ENCODE measurements at regions not wholly inside any gene's neighbourhood (a gene's known extent, or its start where the extent isn't known, plus 50 kb on each side); places are given as distances from the start of the nearest gene placed in this dataset.
A peak's percentile ranks its signal among the peaks of the same experiment; 100 is the strongest.
"Not testable (repeated sequence)": the region's sequence is repeated elsewhere in the genome, so short reads cannot be mapped to it uniquely, and the experiment has no call there.

GRCh38 chr2:81396417-81397019 lies 1092.0 kb upstream of the LRRTM1 start:
- H3K36me3 ChIP-seq (ENCODE audit: insufficient read depth, low read length), result no peaks in the 10 kb centered on the region
- no peak overlapping the region for H3K9ac ChIP-seq (ENCODE audit: low read depth, low read length)
- peaks cover 7% of the 10 kb centered on the region for H3K4me1 ChIP-seq (ENCODE audit: insufficient read depth, low read length)
- H3K9me3 ChIP-seq (ENCODE audit: control insufficient read depth, insufficient read depth, low read length), result no peaks in the 10 kb centered on the region

GRCh38 chr2:81395746-81396145 lies 1091.2 kb upstream of the LRRTM1 start:
- Histone ChIP-seq H3K9me3 (ENCODE audit: control insufficient read depth, insufficient read depth, low read length) (no peaks in the 10 kb centered on the region; the same call in 1 of the 2 replicates), H3K4me1 (ENCODE audit: insufficient read depth, low read length) (peaks cover 7% of the 10 kb centered on the region), H3K9ac (ENCODE audit: low read depth, low read length) (no peak overlapping the region), H3K36me3 (ENCODE audit: insufficient read depth, low read length) (no peaks in the 10 kb centered on the region)

GRCh38 chr2:81389203-81389602 lies 1084.7 kb upstream of the LRRTM1 start:
- Histone ChIP-seq H3K4me1 (ENCODE audit: insufficient read depth, low read length) (no peaks in the 10 kb centered on the region), H3K9ac (ENCODE audit: low read depth, low read length) (no peak overlapping the region), H3K36me3 (ENCODE audit: insufficient read depth, low read length) (no peaks in the 10 kb centered on the region), H3K9me3 (ENCODE audit: control insufficient read depth, insufficient read depth, low read length) (no peaks in the 10 kb centered on the region; the same call in 1 of the 2 replicates)

- Histone ChIP-seq H3K9ac (ENCODE audit: low read depth, low read length) (no peak overlapping the region), H3K9me3 (ENCODE audit: control insufficient read depth, insufficient read depth, low read length) (no peaks in the 10 kb centered on the region), H3K36me3 (ENCODE audit: insufficient read depth, low read length) (no peaks in the 10 kb centered on the region), H3K4me1 (ENCODE audit: insufficient read depth, low read length) (no peaks in the 10 kb centered on the region)
These were observed 1059.2 kb upstream of the LRRTM1 start for GRCh38 chr2:81363800-81364199.

- H3K9me3 ChIP-seq (ENCODE audit: control insufficient read depth, insufficient read depth, low read length); H3K4me1 ChIP-seq (ENCODE audit: insufficient read depth, low read length); H3K9ac ChIP-seq (ENCODE audit: low read depth, low read length); H3K36me3 ChIP-seq (ENCODE audit: insufficient read depth, low read length): not testable (repeated sequence)
These were observed 1057.9 kb upstream of the LRRTM1 start for GRCh38 chr2:81362468-81362867.

GRCh38 chr2:81355436-81355835 lies 1050.9 kb upstream of the LRRTM1 start:
- Histone ChIP-seq H3K9ac (ENCODE audit: low read depth, low read length) (no peak overlapping the region), H3K36me3 (ENCODE audit: insufficient read depth, low read length) (no peaks in the 10 kb centered on the region), H3K9me3 (ENCODE audit: control insufficient read depth, insufficient read depth, low read length) (no peaks in the 10 kb centered on the region; the same call in 1 of the 2 replicates), H3K4me1 (ENCODE audit: insufficient read depth, low read length) (no peaks in the 10 kb centered on the region)

- H3K9me3 ChIP-seq (ENCODE audit: control insufficient read depth, insufficient read depth, low read length), result no peaks in the 10 kb centered on the region
- no peaks in the 10 kb centered on the region for H3K4me1 ChIP-seq (ENCODE audit: insufficient read depth, low read length)
- H3K36me3 ChIP-seq (ENCODE audit: insufficient read depth, low read length), result no peaks in the 10 kb centered on the region
- H3K9ac ChIP-seq (ENCODE audit: low read depth, low read length), result no peak overlapping the region
These were observed 1029.5 kb upstream of the LRRTM1 start for GRCh38 chr2:81334046-81334445.

- H3K36me3 ChIP-seq (ENCODE audit: insufficient read depth, low read length), result no peaks in the 10 kb centered on the region
- H3K9ac ChIP-seq (ENCODE audit: low read depth, low read length), result no peak overlapping the region
- H3K9me3 ChIP-seq (ENCODE audit: control insufficient read depth, insufficient read depth, low read length), result no peaks in the 10 kb centered on the region
- H3K4me1 ChIP-seq (ENCODE audit: insufficient read depth, low read length), result no peaks in the 10 kb centered on the region
These were observed 1024.4 kb upstream of the LRRTM1 start for GRCh38 chr2:81328968-81329367.

GRCh38 chr2:81327911-81328310 lies 1023.4 kb upstream of the LRRTM1 start:
- Histone ChIP-seq H3K9me3 (ENCODE audit: control insufficient read depth, insufficient read depth, low read length) (no peaks in the 10 kb centered on the region), H3K9ac (ENCODE audit: low read depth, low read length) (no peak overlapping the region), H3K4me1 (ENCODE audit: insufficient read depth, low read length) (no peaks in the 10 kb centered on the region), H3K36me3 (ENCODE audit: insufficient read depth, low read length) (no peaks in the 10 kb centered on the region)

- H3K36me3 ChIP-seq (ENCODE audit: insufficient read depth, low read length), result no peaks in the 10 kb centered on the region
- no peaks in the 10 kb centered on the region for H3K4me1 ChIP-seq (ENCODE audit: insufficient read depth, low read length)
- no peak overlapping the region for H3K9ac ChIP-seq (ENCODE audit: low read depth, low read length)
- H3K9me3 ChIP-seq (ENCODE audit: control insufficient read depth, insufficient read depth, low read length), result no peaks in the 10 kb centered on the region
These were observed 1019.5 kb upstream of the LRRTM1 start for GRCh38 chr2:81324046-81324445.

GRCh38 chr2:81304154-81304830 lies 999.7 kb upstream of the LRRTM1 start:
- Histone ChIP-seq H3K9ac (ENCODE audit: low read depth, low read length) (peak overlapping the region; percentile 25; the same call in 1 of the 2 replicates), H3K36me3 (ENCODE audit: insufficient read depth, low read length) (no peaks in the 10 kb centered on the region), H3K9me3 (ENCODE audit: control insufficient read depth, insufficient read depth, low read length) (no peaks in the 10 kb centered on the region), H3K4me1 (ENCODE audit: insufficient read depth, low read length) (no peaks in the 10 kb centered on the region)

- Histone ChIP-seq H3K36me3 (ENCODE audit: insufficient read depth, low read length) (no peaks in the 10 kb centered on the region), H3K4me1 (ENCODE audit: insufficient read depth, low read length) (no peaks in the 10 kb centered on the region), H3K9me3 (ENCODE audit: control insufficient read depth, insufficient read depth, low read length) (no peaks in the 10 kb centered on the region), H3K9ac (ENCODE audit: low read depth, low read length) (no peak overlapping the region)
These were observed 998.8 kb upstream of the LRRTM1 start for GRCh38 chr2:81303321-81303720.

- no peaks in the 10 kb centered on the region for H3K9me3 ChIP-seq (ENCODE audit: control insufficient read depth, insufficient read depth, low read length)
- H3K9ac ChIP-seq (ENCODE audit: low read depth, low read length), result no peak overlapping the region
- no peaks in the 10 kb centered on the region for H3K4me1 ChIP-seq (ENCODE audit: insufficient read depth, low read length)
- H3K36me3 ChIP-seq (ENCODE audit: insufficient read depth, low read length), result no peaks in the 10 kb centered on the region
These were observed 995.3 kb upstream of the LRRTM1 start for GRCh38 chr2:81299841-81300240.

GRCh38 chr2:81290846-81291245 lies 986.3 kb upstream of the LRRTM1 start:
- no peaks in the 10 kb centered on the region for H3K36me3 ChIP-seq (ENCODE audit: insufficient read depth, low read length)
- H3K4me1 ChIP-seq (ENCODE audit: insufficient read depth, low read length), result no peaks in the 10 kb centered on the region
- peaks cover 3% of the 10 kb centered on the region for H3K9me3 ChIP-seq (ENCODE audit: control insufficient read depth, insufficient read depth, low read length)
- no peak overlapping the region for H3K9ac ChIP-seq (ENCODE audit: low read depth, low read length)

GRCh38 chr2:81283081-81283480 lies 978.5 kb upstream of the LRRTM1 start:
- H3K36me3 ChIP-seq (ENCODE audit: insufficient read depth, low read length), result no peaks in the 10 kb centered on the region
- H3K9ac ChIP-seq (ENCODE audit: low read depth, low read length), result no peak overlapping the region
- no peaks in the 10 kb centered on the region for H3K4me1 ChIP-seq (ENCODE audit: insufficient read depth, low read length)
- H3K9me3 ChIP-seq (ENCODE audit: control insufficient read depth, insufficient read depth, low read length), result no peaks in the 10 kb centered on the region
